Keratinocyte (primary cell): ENCODE measurements at regions not wholly inside any gene's neighbourhood (a gene's known extent, or its start where the extent isn't known, plus 50 kb on each side); places are given as distances from the start of the nearest gene placed in this dataset.

Experiments used
- DNase-seq: peaks from one replicate; pipeline ENCODE4 v3.0.0-alpha.2; 2011; ENCODE audit warnings: low read depth, missing footprints, low spot score
- FAIRE-seq: peaks from 2 replicates; lab custom pipeline; 2011; peaks lifted over from hg19 to GRCh38; lab: Jason Lieb, UNC
- H2AFZ ChIP-seq: 2 replicates; pipeline ENCODE4 v1.6.0; 2012; ENCODE audit warnings: low read length, control low read depth, inconsistent platforms; ENCODE audit not compliant: control insufficient read depth
- H3K27ac ChIP-seq: 2 replicates; pipeline ENCODE4 v1.5.1; 2011; ENCODE audit warnings: low read length; ENCODE audit not compliant: control insufficient read depth, insufficient read depth
- H3K27me3 ChIP-seq: 3 replicates; pipeline ENCODE4 v1.6.0; 2011; ENCODE audit warnings: low read length; ENCODE audit not compliant: control insufficient read depth, insufficient read depth; ENCODE audit errors: extremely low read depth
- H3K36me3 ChIP-seq, 2 experiments: 2 replicates in 1 of 2; 3 replicates in 1 of 2; pipeline ENCODE4 v1.5.1; 2011; ENCODE audit warnings: low read length in 2 of 2, mild to moderate bottlenecking in 1 of 2; ENCODE audit not compliant: control insufficient read depth in 2 of 2, insufficient read depth in 2 of 2; ENCODE audit errors: extremely low read depth in 1 of 2
- H3K4me1 ChIP-seq: 3 replicates; pipeline ENCODE4 v1.5.1; 2011; ENCODE audit warnings: low read length; ENCODE audit not compliant: control insufficient read depth, insufficient read depth; ENCODE audit errors: extremely low read depth
- H3K4me2 ChIP-seq: 3 replicates; pipeline ENCODE4 v1.6.0; 2011; ENCODE audit warnings: low read depth, low read length; ENCODE audit not compliant: control insufficient read depth, insufficient read depth; ENCODE audit errors: extremely low read depth
- H3K4me3 ChIP-seq, 3 experiments: fragments of 200-600 bp in 1 of 3; sonication (generic) in 1 of 3; 2 replicates in 2 of 3; 3 replicates in 1 of 3; pipeline ENCODE4 v1.5.1; 2011 to 2016; ENCODE audit warnings: low read length in 3 of 3, mild to moderate bottlenecking in 3 of 3, control low read depth in 2 of 3, inconsistent platforms in 1 of 3, low read depth in 1 of 3, mixed read lengths in 1 of 3, mixed run types in 1 of 3, moderate library complexity in 1 of 3; ENCODE audit not compliant: control insufficient read depth in 2 of 3, insufficient read depth in 2 of 3; ENCODE audit errors: extremely low read depth in 1 of 3
- H3K79me2 ChIP-seq: 2 replicates; pipeline ENCODE4 v1.6.0; 2012; ENCODE audit warnings: low read length; ENCODE audit not compliant: control insufficient read depth, insufficient read depth
- H3K9ac ChIP-seq: 3 replicates; pipeline ENCODE4 v1.6.0; 2011; ENCODE audit warnings: low read length; ENCODE audit not compliant: control insufficient read depth, insufficient read depth; ENCODE audit errors: extremely low read depth
- H3K9me1 ChIP-seq: 3 replicates; pipeline ENCODE4 v1.6.0; 2011; ENCODE audit warnings: low read length; ENCODE audit not compliant: control insufficient read depth, insufficient read depth; ENCODE audit errors: extremely low read depth
- H3K9me3 ChIP-seq: 2 replicates; pipeline ENCODE4 v1.5.1; 2012; ENCODE audit warnings: low read depth, low read length; ENCODE audit not compliant: control insufficient read depth
- H4K20me1 ChIP-seq: 3 replicates; pipeline ENCODE4 v1.6.0; 2011; ENCODE audit warnings: low read length; ENCODE audit not compliant: control insufficient read depth, insufficient read depth; ENCODE audit errors: extremely low read depth
- CTCF ChIP-seq, 3 experiments: IDR thresholded peaks in 1 of 3; conservative IDR thresholded peaks in 1 of 3; optimal IDR thresholded peaks in 1 of 3; 2 replicates in 2 of 3; 3 replicates in 1 of 3; pipeline versions ENCODE3 to v1.5.1; 2011; ENCODE audit warnings: low read length in 3 of 3, mild to moderate bottlenecking in 3 of 3, moderate library complexity in 2 of 3, control low read depth in 1 of 3, inconsistent platforms in 1 of 3; ENCODE audit not compliant: insufficient read depth in 2 of 3; ENCODE audit errors: extremely low read depth in 1 of 3
- EZH2 ChIP-seq: IDR thresholded peaks from one replicate; pipeline ENCODE4 v1.6.1; 2012; ENCODE audit warnings: inconsistent platforms, mild to moderate bottlenecking, low read length, moderate library complexity
- dilution Hi-C: fragments of 300-500 bp; cut with MboI; formaldehyde crosslinking; loops from one replicate; pipeline ENCODE4 v1.7.0; 2020; ENCODE audit warnings: low sequenced_read_pairs; ENCODE audit not compliant: extremely low pct_ligation_motif_present

GRCh38 chr18:34048423-34048822, 176.3 kb downstream of the NOL4 start:
- no peaks in the 10 kb centered on the region for H3K4me1 ChIP-seq
- DNase-seq (no peak), FAIRE-seq (no peak)
- H2AFZ ChIP-seq: no peak overlapping the region
- dilution Hi-C loops: no loop called here
- no peaks in the 10 kb centered on the region for H3K9me3 ChIP-seq
- no peak overlapping the region for H3K9ac ChIP-seq
- TF ChIP-seq CTCF (optimal IDR thresholded peaks at IDR 0.05 in 1 of 3, IDR thresholded peaks at IDR 0.05 in 1 of 3, conservative IDR thresholded peaks at IDR 0.05 in 1 of 3; ENCODE audit: extremely low read depth in 1 of 3, insufficient read depth in 2 of 3, low read length in 3 of 3) (no peak), EZH2 (no peak)
- no peaks in the 10 kb centered on the region for H3K36me3 ChIP-seq
- no peaks in the 10 kb centered on the region for H4K20me1 ChIP-seq
- H3K79me2 ChIP-seq: no peaks in the 10 kb centered on the region
- no peaks in the 10 kb centered on the region for H3K27me3 ChIP-seq
- H3K27ac ChIP-seq: no peak overlapping the region
- no peaks in the 10 kb centered on the region for H3K9me1 ChIP-seq
- H3K4me2 ChIP-seq: no peak overlapping the region
- H3K4me3 ChIP-seq: no peak overlapping the region

GRCh38 chr18:34042423-34043146, 182.1 kb downstream of the NOL4 start:
- no peak for FAIRE-seq
- Histone ChIP-seq H3K4me1 (no peaks in the 10 kb centered on the region), H4K20me1 (no peaks in the 10 kb centered on the region), H3K4me2 (no peak overlapping the region), H3K9me3 (no peaks in the 10 kb centered on the region), H3K27ac (no peak overlapping the region), H3K27me3 (no peaks in the 10 kb centered on the region), H3K36me3 (no peaks in the 10 kb centered on the region), H3K79me2 (no peaks in the 10 kb centered on the region), H3K4me3 (no peak overlapping the region), H2AFZ (no peak overlapping the region), H3K9me1 (no peaks in the 10 kb centered on the region), H3K9ac (no peak overlapping the region)
- no peak for DNase-seq
- dilution Hi-C loops: no loop called here
- TF ChIP-seq EZH2: no peak
- no peak for TF ChIP-seq CTCF (optimal IDR thresholded peaks at IDR 0.05 in 1 of 3, IDR thresholded peaks at IDR 0.05 in 1 of 3, conservative IDR thresholded peaks at IDR 0.05 in 1 of 3; ENCODE audit: extremely low read depth in 1 of 3, insufficient read depth in 2 of 3, low read length in 3 of 3)
